DOHH2 (cell line): ENCODE measurements at regions not wholly inside any gene's neighbourhood (a gene's known extent, or its start where the extent isn't known, plus 50 kb on each side); places are given as distances from the start of the nearest gene placed in this dataset.

Experiments
- CTCF ChIP-seq: fragments of 200-600 bp; sonication (generic); IDR thresholded peaks from one replicate; pipeline ENCODE4 v1.5.1; 2014; ENCODE audit warnings: antibody characterized with exemption, mild to moderate bottlenecking, low read depth, low read length; ENCODE audit not compliant: poor library complexity, severe bottlenecking
- EZH2phosphoT487 ChIP-seq: fragments of 200-600 bp; sonication (generic); IDR thresholded peaks from 2 replicates; pipeline ENCODE4 v1.6.1; 2017; ENCODE audit warnings: borderline replicate concordance, mild to moderate bottlenecking, antibody characterized with exemption, low read length, moderate library complexity, mixed read lengths

GRCh38 chrY:13019486-13019885 is 114.8 kb downstream of the DDX3Y start:
- TF ChIP-seq CTCF (no peak), EZH2phosphoT487 (no peak)
